DOHH2 (cell line): ENCODE measurements at regions not wholly inside any gene's neighbourhood (a gene's known extent, or its start where the extent isn't known, plus 50 kb on each side); places are given as distances from the start of the nearest gene placed in this dataset.

Source experiments
- EZH2phosphoT487 ChIP-seq: fragments of 200-600 bp; sonication (generic); IDR thresholded peaks from 2 replicates; pipeline ENCODE4 v1.6.1; 2017; ENCODE audit warnings: borderline replicate concordance, mild to moderate bottlenecking, antibody characterized with exemption, low read length, moderate library complexity, mixed read lengths
- TF ChIP-seq, protein P1 (sequence below): fragments of 200-600 bp; sonication (generic); IDR thresholded peaks from one replicate; pipeline ENCODE4 v1.5.1; 2014; ENCODE audit warnings: antibody characterized with exemption, mild to moderate bottlenecking, low read depth, low read length; ENCODE audit not compliant: poor library complexity, severe bottlenecking

DNA sequence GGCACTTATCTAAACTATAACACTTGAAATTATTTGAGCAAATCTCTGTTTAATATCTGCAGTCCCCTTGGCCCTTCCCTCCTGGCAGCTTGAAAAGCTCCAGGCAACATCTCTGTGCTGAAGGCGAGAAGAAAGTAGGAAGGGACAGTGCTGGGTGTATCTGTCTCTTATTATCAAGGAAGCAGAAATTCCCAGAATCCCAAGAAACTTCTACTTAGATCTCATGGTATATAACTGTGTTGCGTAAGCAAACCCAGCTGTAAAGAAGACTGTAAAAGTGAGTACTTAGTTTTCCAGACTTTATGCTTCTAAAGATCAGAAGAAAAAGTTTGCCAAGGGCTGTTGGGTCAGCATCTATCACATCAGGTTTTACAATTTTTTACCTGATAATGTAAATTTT, 1869.8 kb downstream of the MAT2B start:
- TF ChIP-seq, protein P1, sequence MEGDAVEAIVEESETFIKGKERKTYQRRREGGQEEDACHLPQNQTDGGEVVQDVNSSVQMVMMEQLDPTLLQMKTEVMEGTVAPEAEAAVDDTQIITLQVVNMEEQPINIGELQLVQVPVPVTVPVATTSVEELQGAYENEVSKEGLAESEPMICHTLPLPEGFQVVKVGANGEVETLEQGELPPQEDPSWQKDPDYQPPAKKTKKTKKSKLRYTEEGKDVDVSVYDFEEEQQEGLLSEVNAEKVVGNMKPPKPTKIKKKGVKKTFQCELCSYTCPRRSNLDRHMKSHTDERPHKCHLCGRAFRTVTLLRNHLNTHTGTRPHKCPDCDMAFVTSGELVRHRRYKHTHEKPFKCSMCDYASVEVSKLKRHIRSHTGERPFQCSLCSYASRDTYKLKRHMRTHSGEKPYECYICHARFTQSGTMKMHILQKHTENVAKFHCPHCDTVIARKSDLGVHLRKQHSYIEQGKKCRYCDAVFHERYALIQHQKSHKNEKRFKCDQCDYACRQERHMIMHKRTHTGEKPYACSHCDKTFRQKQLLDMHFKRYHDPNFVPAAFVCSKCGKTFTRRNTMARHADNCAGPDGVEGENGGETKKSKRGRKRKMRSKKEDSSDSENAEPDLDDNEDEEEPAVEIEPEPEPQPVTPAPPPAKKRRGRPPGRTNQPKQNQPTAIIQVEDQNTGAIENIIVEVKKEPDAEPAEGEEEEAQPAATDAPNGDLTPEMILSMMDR, result no peak
- TF ChIP-seq EZH2phosphoT487, result no peak
